Kidney tubule cell (primary cell): ENCODE measurements at regions not wholly inside any gene's neighbourhood (a gene's known extent, or its start where the extent isn't known, plus 50 kb on each side); places are given as distances from the start of the nearest gene placed in this dataset.

ENCODE experiments used
- DNase-seq: peaks from one replicate; pipeline ENCODE4 v3.0.0-alpha.2; 2018; ENCODE audit warnings: low spot score

- DNase-seq, result no peak
Observed at GRCh38 chr5:82399111-82399510, 121.0 kb upstream of the RPS23 start.

- DNase-seq, result peak; percentile 61
Observed at GRCh38 chr5:82397741-82398320, 119.7 kb upstream of the RPS23 start.

DNA sequence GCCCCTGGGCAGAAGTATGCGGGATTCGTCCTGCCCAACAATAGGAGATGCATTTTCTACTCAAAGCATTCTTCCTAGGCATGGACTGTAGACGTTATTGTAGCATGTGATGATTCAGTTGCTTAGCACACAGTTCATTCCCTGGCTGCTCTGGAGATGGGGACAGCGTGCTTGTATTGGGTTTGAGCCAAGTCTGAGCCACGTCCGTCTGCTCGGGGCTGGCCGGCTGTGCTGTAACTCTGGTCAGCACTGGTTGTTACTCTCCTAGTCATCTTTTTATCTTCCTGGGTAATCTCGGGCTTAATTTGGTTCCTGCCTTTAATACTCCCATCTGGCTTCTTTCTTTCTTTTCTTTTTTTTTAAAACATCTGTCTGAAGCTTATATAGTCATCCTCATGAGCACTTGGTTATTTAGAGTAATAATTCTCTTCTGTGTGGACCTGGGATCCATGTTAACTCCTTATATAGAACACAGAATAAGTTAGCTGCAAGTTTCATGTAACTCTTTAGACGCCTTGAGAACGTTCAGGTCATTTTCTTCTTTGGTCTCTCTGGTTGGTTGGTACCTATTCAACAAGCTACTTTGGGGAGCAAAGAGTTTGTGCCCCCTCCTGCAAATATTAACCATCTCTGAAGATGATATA, 118.8 kb upstream of the RPS23 start:
- DNase-seq, result peak; percentile 98

GRCh38 chr5:82396396-82396795, 118.2 kb upstream of the RPS23 start:
- DNase-seq, result no peak

- no peak for DNase-seq
Observed at GRCh38 chr5:82393951-82394350, 115.8 kb upstream of the RPS23 start.

DNA sequence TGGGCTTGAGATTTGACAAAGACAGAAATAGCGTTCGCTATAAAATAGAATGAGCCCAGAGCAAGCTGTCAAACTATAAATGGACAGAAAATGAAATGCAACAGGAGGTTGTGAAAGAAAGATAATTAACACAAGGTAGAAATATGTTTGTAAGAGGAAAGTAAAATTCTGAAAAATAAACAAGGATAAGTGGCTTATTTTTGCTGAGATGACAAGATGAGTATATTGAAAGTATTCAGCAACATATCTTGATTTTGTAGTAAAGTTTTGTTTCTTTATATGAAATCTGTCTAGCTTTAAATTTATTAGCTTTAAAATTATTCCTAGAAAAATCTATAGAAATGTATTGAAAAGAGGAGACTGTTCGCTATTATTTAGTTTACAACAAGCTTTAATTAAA, 111.9 kb upstream of the RPS23 start:
- no peak for DNase-seq

DNA sequence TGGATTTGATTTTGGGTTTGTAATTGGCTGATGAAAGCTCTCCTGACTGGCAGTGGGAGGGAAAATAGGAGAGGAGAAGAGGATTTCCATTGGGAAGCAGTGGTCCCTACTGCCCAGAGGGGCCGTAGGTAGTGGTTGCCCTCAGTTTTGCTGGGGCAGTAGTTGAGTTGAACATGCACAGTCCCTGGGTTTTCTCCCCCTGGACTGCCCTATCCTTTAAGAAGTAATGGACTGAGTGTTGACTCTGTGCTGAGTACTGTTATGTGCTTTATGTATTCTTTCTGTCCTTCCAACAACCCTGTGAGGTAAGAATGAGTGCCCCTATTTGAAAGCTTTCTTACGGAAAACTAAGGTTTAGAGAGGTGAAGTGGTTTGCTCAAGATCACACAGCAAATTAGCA, 111.2 kb upstream of the RPS23 start:
- no peak for DNase-seq

DNA sequence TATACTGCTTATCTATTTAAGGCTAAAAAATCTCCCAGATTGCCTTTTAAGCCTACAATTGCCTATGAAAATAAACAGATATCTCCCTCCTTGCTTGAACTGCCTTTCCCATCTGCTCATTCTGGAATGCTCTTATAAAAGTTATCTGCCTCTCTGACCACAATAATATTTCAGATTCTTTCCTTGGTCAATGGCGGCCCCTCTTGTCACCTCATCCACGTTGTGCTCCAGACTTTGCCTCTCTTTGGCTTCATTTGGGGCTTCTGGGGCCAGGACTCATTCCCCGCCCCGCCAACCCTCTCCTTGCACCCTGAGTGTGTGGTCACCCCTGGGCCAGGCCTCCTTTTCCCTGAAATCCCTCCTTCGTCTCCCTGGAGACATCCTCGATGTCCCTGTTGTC, 110.0 kb upstream of the RPS23 start:
- no peak for DNase-seq

- no peak for DNase-seq
Observed at GRCh38 chr5:82387819-82388166, 109.6 kb upstream of the RPS23 start.

GRCh38 chr5:82387001-82387818, 109.1 kb upstream of the RPS23 start:
- no peak for DNase-seq

GRCh38 chr5:82386576-82386975, 108.4 kb upstream of the RPS23 start:
- DNase-seq, result no peak

GRCh38 chr5:82384034-82384750, 106.0 kb upstream of the RPS23 start:
- DNase-seq, result no peak

DNA sequence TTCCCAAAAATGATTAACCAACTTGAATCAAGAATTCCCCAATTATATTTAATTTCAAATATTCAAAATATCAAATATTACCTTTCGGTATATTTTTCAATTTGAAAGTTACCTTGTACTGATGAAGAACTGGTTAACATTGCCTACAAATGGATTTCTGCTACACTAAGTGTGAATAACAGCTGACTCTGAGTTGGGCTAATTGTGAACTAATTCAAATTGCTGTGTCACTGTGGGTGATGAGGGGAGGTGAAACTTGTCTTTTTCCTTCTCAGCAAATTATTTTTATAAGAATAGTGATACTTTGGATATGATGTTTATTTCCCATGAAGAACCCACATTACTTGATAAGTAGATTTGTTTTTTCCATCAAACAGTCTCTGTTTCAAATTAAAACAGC, 103.4 kb upstream of the RPS23 start:
- DNase-seq, result no peak

- no peak for DNase-seq
Observed at GRCh38 chr5:82376307-82376706, 98.2 kb upstream of the RPS23 start.

- no peak for DNase-seq
Observed at GRCh38 chr5:82375488-82376244, 97.5 kb upstream of the RPS23 start.

GRCh38 chr5:82374637-82375036, 96.5 kb upstream of the RPS23 start:
- DNase-seq, result no peak

GRCh38 chr5:82367930-82368329, 89.8 kb upstream of the RPS23 start:
- DNase-seq, result no peak

GRCh38 chr5:82365744-82366228, 87.6 kb upstream of the RPS23 start:
- DNase-seq, result peak; percentile 99

- no peak for DNase-seq
Observed at GRCh38 chr5:82365026-82365425, 86.9 kb upstream of the RPS23 start.

DNA sequence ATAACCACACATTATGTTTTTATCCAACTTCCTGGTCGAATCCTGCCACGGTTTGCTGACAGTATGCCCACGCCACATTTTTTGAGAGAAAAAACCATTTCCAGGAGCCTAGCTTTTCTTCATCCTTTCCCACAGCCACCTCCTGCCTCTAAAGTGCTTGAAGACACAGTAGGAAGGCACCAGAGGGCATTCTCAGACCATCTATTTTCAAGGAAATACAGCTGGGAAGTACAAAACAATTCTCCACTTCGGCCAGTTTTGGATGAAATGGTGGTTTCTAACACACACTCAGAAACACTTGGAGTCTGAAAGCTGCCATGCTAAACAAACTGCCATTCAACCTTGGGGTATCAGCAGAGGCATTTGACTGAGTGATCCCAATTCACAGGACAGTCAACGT, 86.3 kb upstream of the RPS23 start:
- peak; percentile 63 for DNase-seq

- no peak for DNase-seq
Observed at GRCh38 chr5:82363524-82363923, 85.4 kb upstream of the RPS23 start.

- no peak for DNase-seq
Observed at GRCh38 chr5:82362636-82363035, 84.5 kb upstream of the RPS23 start.
